ENCODE measurements at regions not wholly inside any gene's neighbourhood (a gene's known extent, or its start where the extent isn't known, plus 50 kb on each side); places are given as distances from the start of the nearest gene placed in this dataset. TPM values are rescaled to one million over a fixed set of nuclear protein-coding genes. Genes with fewer than 3 reads are reported as not detected.

DNA sequence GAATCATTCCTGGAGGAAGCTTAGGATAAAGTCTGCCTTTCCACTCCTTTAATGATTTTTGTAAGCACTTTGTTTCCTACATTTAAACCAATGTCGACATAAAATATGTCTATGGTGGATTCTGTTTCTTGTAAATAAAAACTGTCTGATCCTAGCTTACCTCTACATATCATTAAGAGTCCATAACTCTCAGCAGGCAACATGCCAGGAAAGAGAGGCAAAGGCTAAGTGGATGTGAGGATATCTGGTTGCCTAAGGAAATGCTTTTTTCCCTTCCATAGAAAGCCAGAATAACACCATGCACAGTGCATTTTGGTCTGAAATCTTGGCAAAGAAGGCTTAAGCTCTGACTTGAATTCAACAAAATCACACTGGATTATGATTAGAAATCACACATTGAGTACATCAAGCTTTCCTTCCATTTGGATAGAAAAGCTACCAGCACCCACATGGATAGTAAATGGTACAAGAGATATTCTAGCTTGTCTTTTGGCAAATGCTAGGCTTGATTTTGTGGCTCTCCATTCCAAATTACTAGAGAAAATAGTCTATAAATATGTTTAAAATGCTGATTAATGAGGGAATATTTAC, 57.0 kb upstream of the CNTN1 start:
- H3K27ac Mint-ChIP-seq: no peak overlapping the region

More for the DNA sequence above, 57.0 kb upstream of the CNTN1 start:
- no peak overlapping the region for H3K9ac ChIP-seq
- no peaks in the 10 kb centered on the region for H3K27me3 ChIP-seq
- no peak overlapping the region for H3K27ac ChIP-seq
- H2AFZ ChIP-seq (replicated peaks): peak overlapping the region; percentile 35
- H4K20me1 ChIP-seq (ENCODE audit: low read depth): no peaks in the 10 kb centered on the region
- H3K4me1 Mint-ChIP-seq: no peaks in the 10 kb centered on the region
- peaks cover 6% of the 10 kb centered on the region for H3K9me3 Mint-ChIP-seq
- H3K36me3 ChIP-seq: no peaks in the 10 kb centered on the region
- H3K4me3 ChIP-seq: no peak overlapping the region
- peaks cover 7% of the 10 kb centered on the region for H3K4me1 ChIP-seq
- no peak for TF ChIP-seq EZH2phosphoT487 (IDR thresholded peaks at IDR 0.05)
- no peak for TF ChIP-seq EZH2 (IDR thresholded peaks at IDR 0.05)
- TF ChIP-seq, protein P1, sequence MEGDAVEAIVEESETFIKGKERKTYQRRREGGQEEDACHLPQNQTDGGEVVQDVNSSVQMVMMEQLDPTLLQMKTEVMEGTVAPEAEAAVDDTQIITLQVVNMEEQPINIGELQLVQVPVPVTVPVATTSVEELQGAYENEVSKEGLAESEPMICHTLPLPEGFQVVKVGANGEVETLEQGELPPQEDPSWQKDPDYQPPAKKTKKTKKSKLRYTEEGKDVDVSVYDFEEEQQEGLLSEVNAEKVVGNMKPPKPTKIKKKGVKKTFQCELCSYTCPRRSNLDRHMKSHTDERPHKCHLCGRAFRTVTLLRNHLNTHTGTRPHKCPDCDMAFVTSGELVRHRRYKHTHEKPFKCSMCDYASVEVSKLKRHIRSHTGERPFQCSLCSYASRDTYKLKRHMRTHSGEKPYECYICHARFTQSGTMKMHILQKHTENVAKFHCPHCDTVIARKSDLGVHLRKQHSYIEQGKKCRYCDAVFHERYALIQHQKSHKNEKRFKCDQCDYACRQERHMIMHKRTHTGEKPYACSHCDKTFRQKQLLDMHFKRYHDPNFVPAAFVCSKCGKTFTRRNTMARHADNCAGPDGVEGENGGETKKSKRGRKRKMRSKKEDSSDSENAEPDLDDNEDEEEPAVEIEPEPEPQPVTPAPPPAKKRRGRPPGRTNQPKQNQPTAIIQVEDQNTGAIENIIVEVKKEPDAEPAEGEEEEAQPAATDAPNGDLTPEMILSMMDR (IDR thresholded peaks at IDR 0.05): no peak
- no peak overlapping the region for H3K4me2 ChIP-seq
- no peak for DNase-seq (ENCODE audit: low spot score)
- H3K9me3 ChIP-seq (ENCODE audit: low read depth): no peaks in the 10 kb centered on the region
- H3K27me3 Mint-ChIP-seq (ENCODE audit: insufficient read depth, low read depth): peaks cover 2% of the 10 kb centered on the region
- no peaks in the 10 kb centered on the region for H3F3A ChIP-seq (ENCODE audit: low read depth)
- no peaks in the 10 kb centered on the region for H3K36me3 Mint-ChIP-seq
- no peak overlapping the region for H3K4me3 Mint-ChIP-seq
- H3K79me2 ChIP-seq (ENCODE audit: low read depth): no peaks in the 10 kb centered on the region

Small RNA genes lying in the stretch of these regions (small RNA-seq; reads per million reads assigned to genes)
- gene RNU6-713P: not detected

Measured in neural progenitor cell (in vitro differentiated cells).